ENCODE measurements at regions not wholly inside any gene's neighbourhood (a gene's known extent, or its start where the extent isn't known, plus 50 kb on each side); places are given as distances from the start of the nearest gene placed in this dataset.

GRCh38 chr10:111865550-111865949 is 318.0 kb downstream of the GPAM start:
- 0% methylated on average over 3 of the region's 3 CpGs for WGBS (ENCODE audit: insufficient coverage, insufficient replicate concordance, low lambda C conversion rate, missing lambda C conversion rate)
- Histone ChIP-seq H3K9ac (ENCODE audit: control insufficient read depth, insufficient read depth, low read length) (no peak overlapping the region), H3K79me2 (ENCODE audit: control insufficient read depth, insufficient read depth, low read length) (no peaks in the 10 kb centered on the region), H3K27ac (ENCODE audit: control insufficient read depth, insufficient read depth) (no peak overlapping the region), H3K36me3 (ENCODE audit: control insufficient read depth in 2 of 2, insufficient read depth in 2 of 2, low read length in 1 of 2) (no peaks in the 10 kb centered on the region), H3K27me3 (replicated peaks in 1 of 2; ENCODE audit: control insufficient read depth in 2 of 2, insufficient read depth in 2 of 2, low read length in 1 of 2) (no peaks in the 10 kb centered on the region), H4K20me1 (ENCODE audit: control insufficient read depth, insufficient read depth) (no peaks in the 10 kb centered on the region), H3K4me1 (ENCODE audit: control insufficient read depth, insufficient read depth, low read length) (no peaks in the 10 kb centered on the region), H3K4me3 (no peak overlapping the region), H3K9me3 (replicated peaks; ENCODE audit: control insufficient read depth, insufficient read depth, low read length) (no peaks in the 10 kb centered on the region), H2AFZ (ENCODE audit: control insufficient read depth, low read depth, low read length) (no peak overlapping the region), H3K4me2 (ENCODE audit: control insufficient read depth, insufficient read depth) (no peak overlapping the region)
- ChIA-PET RAD21 (ENCODE audit: unreplicated experiment) (no interaction called here), CTCF (no interaction called here), POLR2A (no interaction called here), SMC1A (ENCODE audit: uncharacterized antibody, unreplicated experiment) (no interaction called here)
- DNase-seq (ENCODE audit: low read depth, low spot score): no peak
- no peak for ATAC-seq
- TF ChIP-seq NBN (IDR thresholded peaks at IDR 0.05): no peak
- no peak for TF ChIP-seq NFIC (IDR thresholded peaks at IDR 0.05; ENCODE audit: low read depth, low read length)
- intact Hi-C loops (cut with micrococcal nuclease; ENCODE audit: unreplicated experiment): no loop called here
- no peak for FAIRE-seq
- no TSS peak for BruUV-seq (replicated peaks)
- in situ Hi-C loops (cut with MboI): no loop called here

GRCh38 chr10:111871458-111871857 is 312.1 kb downstream of the GPAM start:
- Histone ChIP-seq H3K27me3 (replicated peaks in 1 of 2; ENCODE audit: control insufficient read depth in 2 of 2, insufficient read depth in 2 of 2, low read length in 1 of 2) (no peaks in the 10 kb centered on the region), H3K9me3 (replicated peaks; ENCODE audit: control insufficient read depth, insufficient read depth, low read length) (no peaks in the 10 kb centered on the region), H3K4me1 (ENCODE audit: control insufficient read depth, insufficient read depth, low read length) (no peaks in the 10 kb centered on the region), H3K4me3 (no peak overlapping the region), H3K27ac (ENCODE audit: control insufficient read depth, insufficient read depth) (no peak overlapping the region), H3K79me2 (ENCODE audit: control insufficient read depth, insufficient read depth, low read length) (no peaks in the 10 kb centered on the region), H3K9ac (ENCODE audit: control insufficient read depth, insufficient read depth, low read length) (no peak overlapping the region), H3K4me2 (ENCODE audit: control insufficient read depth, insufficient read depth) (no peak overlapping the region), H2AFZ (ENCODE audit: control insufficient read depth, low read depth, low read length) (no peak overlapping the region), H4K20me1 (ENCODE audit: control insufficient read depth, insufficient read depth) (no peaks in the 10 kb centered on the region), H3K36me3 (ENCODE audit: control insufficient read depth in 2 of 2, insufficient read depth in 2 of 2, low read length in 1 of 2) (no peaks in the 10 kb centered on the region)
- FAIRE-seq: no peak
- RAD21 ChIA-PET (ENCODE audit: unreplicated experiment): no interaction called here
- SMC1A ChIA-PET (ENCODE audit: uncharacterized antibody, unreplicated experiment): no interaction called here
- CTCF ChIA-PET: no interaction called here
- no peak for DNase-seq (ENCODE audit: low read depth, low spot score)
- intact Hi-C loops (cut with micrococcal nuclease; ENCODE audit: unreplicated experiment): no loop called here
- POLR2A ChIA-PET: no interaction called here
- no peak for TF ChIP-seq CBX3 (IDR thresholded peaks at IDR 0.05; ENCODE audit: borderline replicate concordance, low read depth)
- no peak for TF ChIP-seq ETV6 (conservative IDR thresholded peaks at IDR 0.05 in 1 of 2, IDR thresholded peaks at IDR 0.05 in 1 of 2; ENCODE audit: borderline replicate concordance in 1 of 2, low read depth in 1 of 2)
- TF ChIP-seq CTCF (IDR thresholded peaks at IDR 0.05 in 2 of 3, conservative IDR thresholded peaks at IDR 0.05 in 1 of 3; ENCODE audit: control insufficient read depth in 2 of 3, extremely low read depth in 1 of 3, insufficient read depth in 1 of 3, low read depth in 3 of 3, low read length in 3 of 3): no peak
- no peak for TF ChIP-seq REST (IDR thresholded peaks at IDR 0.05; ENCODE audit: low read depth, low read length)
- in situ Hi-C loops (cut with MboI): no loop called here
- no TSS peak for BruUV-seq (replicated peaks)
- no peak for ATAC-seq
